ENCODE measurements at regions not wholly inside any gene's neighbourhood (a gene's known extent, or its start where the extent isn't known, plus 50 kb on each side); places are given as distances from the start of the nearest gene placed in this dataset.

DNA sequence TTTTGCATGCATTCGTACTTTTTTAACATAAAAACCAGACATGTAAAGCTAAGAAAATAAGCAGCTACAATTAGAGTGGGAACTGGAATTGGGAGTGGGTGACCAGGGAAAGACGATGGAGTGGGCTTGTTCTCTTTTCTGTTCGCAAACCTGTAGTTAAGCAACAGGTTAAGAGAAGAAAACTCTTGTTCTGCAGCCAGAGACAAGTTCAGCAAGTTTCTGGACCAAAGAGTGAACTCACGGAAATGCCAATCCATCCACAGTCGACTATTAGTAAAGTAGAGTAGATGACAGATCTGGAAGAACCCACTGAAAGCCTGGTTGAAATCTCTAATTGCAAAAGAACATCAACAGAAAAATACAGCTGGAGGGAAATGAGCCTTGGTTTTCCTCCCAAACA, 197.8 kb downstream of the TFAP2A start:
- TF ChIP-seq SIN3A (IDR thresholded peaks at IDR 0.05; ENCODE audit: borderline replicate concordance, insufficient read depth, low read length) (no peak), REST (IDR thresholded peaks at IDR 0.05; ENCODE audit: insufficient read depth in 1 of 2, low read depth in 2 of 2, low read length in 2 of 2) (no peak), TAF1 (IDR thresholded peaks at IDR 0.05; ENCODE audit: borderline replicate concordance, insufficient read depth, low read length) (no peak), POLR2AphosphoS5 (IDR thresholded peaks at IDR 0.05; ENCODE audit: low read depth, low read length) (no peak), FOXP2 (optimal IDR thresholded peaks at IDR 0.05; ENCODE audit: borderline replicate concordance, extremely low read depth, extremely low read length, insufficient read depth) (no peak)

Data from PFSK-1 (cell line).